GM18498 (cell line): ENCODE measurements at regions not wholly inside any gene's neighbourhood (a gene's known extent, or its start where the extent isn't known, plus 50 kb on each side); places are given as distances from the start of the nearest gene placed in this dataset.
"Not testable (repeated sequence)": the region's sequence is repeated elsewhere in the genome, so short reads cannot be mapped to it uniquely, and the experiment has no call there.

Experiments
- ATAC-seq: cut with Tn5 transposase; IDR thresholded peaks from one replicate; pipeline ENCODE4 v1.9.1; 2021; ENCODE audit warnings: mild to moderate bottlenecking, moderate library complexity; ENCODE audit not compliant: unreplicated experiment

- no peak for ATAC-seq
Measured at GRCh38 chr4:187098429-187098828, 374.8 kb upstream of the FAT1 start.

- ATAC-seq = no peak
Measured at GRCh38 chr4:187103351-187103750, 379.7 kb upstream of the FAT1 start.

GRCh38 chr4:187108845-187109244 is 385.2 kb upstream of the FAT1 start:
- no peak for ATAC-seq

GRCh38 chr4:187109636-187110035 is 386.0 kb upstream of the FAT1 start:
- no peak for ATAC-seq

GRCh38 chr4:187118166-187118565 is 394.5 kb upstream of the FAT1 start:
- no peak for ATAC-seq

GRCh38 chr4:187118602-187119120 is 395.0 kb upstream of the FAT1 start:
- no peak for ATAC-seq

GRCh38 chr4:187124331-187124730 is 400.7 kb upstream of the FAT1 start:
- no peak for ATAC-seq

- ATAC-seq = no peak
Measured at GRCh38 chr4:187125062-187125461, 401.4 kb upstream of the FAT1 start.

GRCh38 chr4:187127456-187127855 is 403.8 kb upstream of the FAT1 start:
- ATAC-seq = no peak

GRCh38 chr4:187128222-187128621 is 404.6 kb upstream of the FAT1 start:
- ATAC-seq = no peak

- ATAC-seq = no peak
Measured at GRCh38 chr4:187128976-187129375, 405.3 kb upstream of the FAT1 start.

- ATAC-seq = not testable (repeated sequence)
Measured at GRCh38 chr4:187131826-187132225, 408.2 kb upstream of the FAT1 start.

- no peak for ATAC-seq
Measured at GRCh38 chr4:187135878-187136277, 412.2 kb upstream of the FAT1 start.

- no peak for ATAC-seq
Measured at GRCh38 chr4:187139141-187139540, 415.5 kb upstream of the FAT1 start.

GRCh38 chr4:187141101-187141500 is 417.4 kb upstream of the FAT1 start:
- ATAC-seq = no peak

GRCh38 chr4:187149229-187149945 is 425.7 kb upstream of the FAT1 start:
- ATAC-seq = no peak

GRCh38 chr4:187157380-187157958 is 433.8 kb upstream of the FAT1 start:
- ATAC-seq = no peak

GRCh38 chr4:187158003-187158402 is 434.3 kb upstream of the FAT1 start:
- no peak for ATAC-seq

- no peak for ATAC-seq
Measured at GRCh38 chr4:187160486-187160885, 436.8 kb upstream of the FAT1 start.

- ATAC-seq = no peak
Measured at GRCh38 chr4:187166886-187167512, 443.3 kb upstream of the FAT1 start.

GRCh38 chr4:187171706-187172339 is 448.2 kb upstream of the FAT1 start:
- ATAC-seq = no peak

GRCh38 chr4:187172340-187172761 is 448.7 kb upstream of the FAT1 start:
- ATAC-seq = no peak
